H1 (cell line): ENCODE measurements at regions not wholly inside any gene's neighbourhood (a gene's known extent, or its start where the extent isn't known, plus 50 kb on each side); places are given as distances from the start of the nearest gene placed in this dataset.

ENCODE experiments used
- EZH2 ChIP-seq: fragments of 200-600 bp; sonication (generic); IDR thresholded peaks from 2 replicates; pipeline ENCODE4 v1.7.1; 2012; ENCODE audit warnings: low read depth, mild to moderate bottlenecking, moderate library complexity, low read length, inconsistent platforms; ENCODE audit not compliant: severe bottlenecking
- JUND ChIP-seq: IDR thresholded peaks from 2 replicates; pipeline ENCODE4 v1.6.1; 2011; ENCODE audit warnings: mild to moderate bottlenecking, improper control_type of control experiment, low read length
- POLR2A ChIP-seq, 2 experiments: IDR thresholded peaks; 1 replicate in 1 of 2; 2 replicates in 1 of 2; pipeline ENCODE4 v1.6.1; 2011; ENCODE audit warnings: low read depth in 2 of 2, low read length in 2 of 2, mild to moderate bottlenecking in 2 of 2; ENCODE audit errors: control extremely low read depth in 1 of 2
- POLR2AphosphoS5 ChIP-seq: IDR thresholded peaks from 2 replicates; pipeline ENCODE4 v1.6.1; 2011; ENCODE audit warnings: low read depth, low read length
- POU5F1 ChIP-seq: IDR thresholded peaks from 2 replicates; pipeline ENCODE4 v1.6.1; 2011; ENCODE audit warnings: low read depth, mild to moderate bottlenecking, low read length, moderate library complexity
- RAD21 ChIP-seq, 2 experiments: IDR thresholded peaks in 1 of 2; conservative IDR thresholded peaks in 1 of 2; 2 replicates each; pipeline ENCODE4 v1.6.1; 2011; ENCODE audit warnings: low read depth in 2 of 2, low read length in 2 of 2, improper control_type of control experiment in 1 of 2, inconsistent platforms in 1 of 2, mild to moderate bottlenecking in 1 of 2, moderate library complexity in 1 of 2
- SIN3A ChIP-seq, 2 experiments: IDR thresholded peaks in 1 of 2; conservative IDR thresholded peaks in 1 of 2; 2 replicates each; pipeline ENCODE4 v1.6.1; 2011 to 2012; ENCODE audit warnings: low read length in 2 of 2, improper control_type of control experiment in 1 of 2, low read depth in 1 of 2, mild to moderate bottlenecking in 1 of 2
- SP2 ChIP-seq: IDR thresholded peaks from 2 replicates; pipeline ENCODE4 v1.6.1; 2012; ENCODE audit warnings: mild to moderate bottlenecking, low read length, inconsistent platforms
- TEAD4 ChIP-seq: IDR thresholded peaks from 2 replicates; pipeline ENCODE4 v1.6.1; 2012; ENCODE audit warnings: low read depth, low read length, inconsistent platforms, mixed read lengths
- ZNF274 ChIP-seq: IDR thresholded peaks from 2 replicates; pipeline ENCODE4 v1.7.0; 2012; ENCODE audit warnings: low read length, borderline replicate concordance; ENCODE audit errors: extremely low read depth
- TF ChIP-seq, protein P1 (sequence below), 3 experiments: IDR thresholded peaks; 1 replicate in 2 of 3; 2 replicates in 1 of 3; pipeline versions ENCODE4 v1.5.1 to v1.6.1; 2011; ENCODE audit warnings: low read length in 3 of 3, mild to moderate bottlenecking in 3 of 3, inconsistent platforms in 2 of 3, low read depth in 1 of 3, moderate library complexity in 1 of 3; ENCODE audit not compliant: insufficient read depth in 1 of 3; ENCODE audit errors: control extremely low read depth in 1 of 3
- TF ChIP-seq, protein P2 (sequence below): IDR thresholded peaks from 2 replicates; pipeline ENCODE4 v1.6.1; 2012; ENCODE audit warnings: inconsistent platforms
- TF ChIP-seq, protein P3 (sequence below): fragments of 300-600 bp; sonication (generic); IDR thresholded peaks from 2 replicates; pipeline ENCODE4 v1.7.1; 2012; ENCODE audit warnings: low read length, moderate library complexity, mild to moderate bottlenecking, inconsistent platforms; ENCODE audit not compliant: insufficient replicate concordance
- TF ChIP-seq, protein P4 (sequence below): IDR thresholded peaks from 2 replicates; pipeline ENCODE4 v1.6.1; 2011; ENCODE audit warnings: low read depth, mild to moderate bottlenecking, low read length; ENCODE audit not compliant: insufficient read depth

DNA sequence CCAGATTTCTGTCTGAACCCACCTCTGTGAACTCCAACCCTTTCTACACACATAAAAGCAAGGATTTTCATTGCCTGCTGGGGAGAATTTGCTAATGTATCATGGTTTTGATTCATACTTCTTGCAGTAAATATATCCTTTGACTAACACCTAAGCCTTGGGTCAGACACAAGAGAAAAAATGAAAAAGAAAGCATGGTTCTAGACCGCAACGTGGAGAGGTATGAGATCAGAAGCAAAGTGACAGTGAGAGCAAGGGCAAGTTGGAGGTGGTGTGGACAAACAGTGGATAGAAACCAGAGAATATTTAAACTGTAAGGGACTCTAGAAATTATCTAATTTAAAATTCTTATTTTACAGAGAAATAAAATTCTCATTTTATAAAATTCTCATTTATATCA is 212.9 kb upstream of the SEMA6A start:
- TF ChIP-seq POU5F1 (no peak), SIN3A (conservative IDR thresholded peaks at IDR 0.05 in 1 of 2, IDR thresholded peaks at IDR 0.05 in 1 of 2; ENCODE audit: low read depth in 1 of 2, low read length in 2 of 2) (no peak), JUND (no peak), ZNF274 (no peak), POLR2AphosphoS5 (no peak), POLR2A (IDR thresholded peaks at IDR 0.05; ENCODE audit: control extremely low read depth in 1 of 2, low read depth in 2 of 2, low read length in 2 of 2) (no peak), TEAD4 (no peak), RAD21 (IDR thresholded peaks at IDR 0.05 in 1 of 2, conservative IDR thresholded peaks at IDR 0.05 in 1 of 2; ENCODE audit: low read depth in 2 of 2, low read length in 2 of 2) (no peak), EZH2 (no peak), SP2 (no peak)
- TF ChIP-seq, protein P1, sequence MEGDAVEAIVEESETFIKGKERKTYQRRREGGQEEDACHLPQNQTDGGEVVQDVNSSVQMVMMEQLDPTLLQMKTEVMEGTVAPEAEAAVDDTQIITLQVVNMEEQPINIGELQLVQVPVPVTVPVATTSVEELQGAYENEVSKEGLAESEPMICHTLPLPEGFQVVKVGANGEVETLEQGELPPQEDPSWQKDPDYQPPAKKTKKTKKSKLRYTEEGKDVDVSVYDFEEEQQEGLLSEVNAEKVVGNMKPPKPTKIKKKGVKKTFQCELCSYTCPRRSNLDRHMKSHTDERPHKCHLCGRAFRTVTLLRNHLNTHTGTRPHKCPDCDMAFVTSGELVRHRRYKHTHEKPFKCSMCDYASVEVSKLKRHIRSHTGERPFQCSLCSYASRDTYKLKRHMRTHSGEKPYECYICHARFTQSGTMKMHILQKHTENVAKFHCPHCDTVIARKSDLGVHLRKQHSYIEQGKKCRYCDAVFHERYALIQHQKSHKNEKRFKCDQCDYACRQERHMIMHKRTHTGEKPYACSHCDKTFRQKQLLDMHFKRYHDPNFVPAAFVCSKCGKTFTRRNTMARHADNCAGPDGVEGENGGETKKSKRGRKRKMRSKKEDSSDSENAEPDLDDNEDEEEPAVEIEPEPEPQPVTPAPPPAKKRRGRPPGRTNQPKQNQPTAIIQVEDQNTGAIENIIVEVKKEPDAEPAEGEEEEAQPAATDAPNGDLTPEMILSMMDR (IDR thresholded peaks at IDR 0.05; ENCODE audit: control extremely low read depth in 1 of 3, insufficient read depth in 1 of 3, low read depth in 1 of 3, low read length in 3 of 3): no peak
- TF ChIP-seq, protein P2, sequence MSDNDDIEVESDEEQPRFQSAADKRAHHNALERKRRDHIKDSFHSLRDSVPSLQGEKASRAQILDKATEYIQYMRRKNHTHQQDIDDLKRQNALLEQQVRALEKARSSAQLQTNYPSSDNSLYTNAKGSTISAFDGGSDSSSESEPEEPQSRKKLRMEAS: no peak
- TF ChIP-seq, protein P3, sequence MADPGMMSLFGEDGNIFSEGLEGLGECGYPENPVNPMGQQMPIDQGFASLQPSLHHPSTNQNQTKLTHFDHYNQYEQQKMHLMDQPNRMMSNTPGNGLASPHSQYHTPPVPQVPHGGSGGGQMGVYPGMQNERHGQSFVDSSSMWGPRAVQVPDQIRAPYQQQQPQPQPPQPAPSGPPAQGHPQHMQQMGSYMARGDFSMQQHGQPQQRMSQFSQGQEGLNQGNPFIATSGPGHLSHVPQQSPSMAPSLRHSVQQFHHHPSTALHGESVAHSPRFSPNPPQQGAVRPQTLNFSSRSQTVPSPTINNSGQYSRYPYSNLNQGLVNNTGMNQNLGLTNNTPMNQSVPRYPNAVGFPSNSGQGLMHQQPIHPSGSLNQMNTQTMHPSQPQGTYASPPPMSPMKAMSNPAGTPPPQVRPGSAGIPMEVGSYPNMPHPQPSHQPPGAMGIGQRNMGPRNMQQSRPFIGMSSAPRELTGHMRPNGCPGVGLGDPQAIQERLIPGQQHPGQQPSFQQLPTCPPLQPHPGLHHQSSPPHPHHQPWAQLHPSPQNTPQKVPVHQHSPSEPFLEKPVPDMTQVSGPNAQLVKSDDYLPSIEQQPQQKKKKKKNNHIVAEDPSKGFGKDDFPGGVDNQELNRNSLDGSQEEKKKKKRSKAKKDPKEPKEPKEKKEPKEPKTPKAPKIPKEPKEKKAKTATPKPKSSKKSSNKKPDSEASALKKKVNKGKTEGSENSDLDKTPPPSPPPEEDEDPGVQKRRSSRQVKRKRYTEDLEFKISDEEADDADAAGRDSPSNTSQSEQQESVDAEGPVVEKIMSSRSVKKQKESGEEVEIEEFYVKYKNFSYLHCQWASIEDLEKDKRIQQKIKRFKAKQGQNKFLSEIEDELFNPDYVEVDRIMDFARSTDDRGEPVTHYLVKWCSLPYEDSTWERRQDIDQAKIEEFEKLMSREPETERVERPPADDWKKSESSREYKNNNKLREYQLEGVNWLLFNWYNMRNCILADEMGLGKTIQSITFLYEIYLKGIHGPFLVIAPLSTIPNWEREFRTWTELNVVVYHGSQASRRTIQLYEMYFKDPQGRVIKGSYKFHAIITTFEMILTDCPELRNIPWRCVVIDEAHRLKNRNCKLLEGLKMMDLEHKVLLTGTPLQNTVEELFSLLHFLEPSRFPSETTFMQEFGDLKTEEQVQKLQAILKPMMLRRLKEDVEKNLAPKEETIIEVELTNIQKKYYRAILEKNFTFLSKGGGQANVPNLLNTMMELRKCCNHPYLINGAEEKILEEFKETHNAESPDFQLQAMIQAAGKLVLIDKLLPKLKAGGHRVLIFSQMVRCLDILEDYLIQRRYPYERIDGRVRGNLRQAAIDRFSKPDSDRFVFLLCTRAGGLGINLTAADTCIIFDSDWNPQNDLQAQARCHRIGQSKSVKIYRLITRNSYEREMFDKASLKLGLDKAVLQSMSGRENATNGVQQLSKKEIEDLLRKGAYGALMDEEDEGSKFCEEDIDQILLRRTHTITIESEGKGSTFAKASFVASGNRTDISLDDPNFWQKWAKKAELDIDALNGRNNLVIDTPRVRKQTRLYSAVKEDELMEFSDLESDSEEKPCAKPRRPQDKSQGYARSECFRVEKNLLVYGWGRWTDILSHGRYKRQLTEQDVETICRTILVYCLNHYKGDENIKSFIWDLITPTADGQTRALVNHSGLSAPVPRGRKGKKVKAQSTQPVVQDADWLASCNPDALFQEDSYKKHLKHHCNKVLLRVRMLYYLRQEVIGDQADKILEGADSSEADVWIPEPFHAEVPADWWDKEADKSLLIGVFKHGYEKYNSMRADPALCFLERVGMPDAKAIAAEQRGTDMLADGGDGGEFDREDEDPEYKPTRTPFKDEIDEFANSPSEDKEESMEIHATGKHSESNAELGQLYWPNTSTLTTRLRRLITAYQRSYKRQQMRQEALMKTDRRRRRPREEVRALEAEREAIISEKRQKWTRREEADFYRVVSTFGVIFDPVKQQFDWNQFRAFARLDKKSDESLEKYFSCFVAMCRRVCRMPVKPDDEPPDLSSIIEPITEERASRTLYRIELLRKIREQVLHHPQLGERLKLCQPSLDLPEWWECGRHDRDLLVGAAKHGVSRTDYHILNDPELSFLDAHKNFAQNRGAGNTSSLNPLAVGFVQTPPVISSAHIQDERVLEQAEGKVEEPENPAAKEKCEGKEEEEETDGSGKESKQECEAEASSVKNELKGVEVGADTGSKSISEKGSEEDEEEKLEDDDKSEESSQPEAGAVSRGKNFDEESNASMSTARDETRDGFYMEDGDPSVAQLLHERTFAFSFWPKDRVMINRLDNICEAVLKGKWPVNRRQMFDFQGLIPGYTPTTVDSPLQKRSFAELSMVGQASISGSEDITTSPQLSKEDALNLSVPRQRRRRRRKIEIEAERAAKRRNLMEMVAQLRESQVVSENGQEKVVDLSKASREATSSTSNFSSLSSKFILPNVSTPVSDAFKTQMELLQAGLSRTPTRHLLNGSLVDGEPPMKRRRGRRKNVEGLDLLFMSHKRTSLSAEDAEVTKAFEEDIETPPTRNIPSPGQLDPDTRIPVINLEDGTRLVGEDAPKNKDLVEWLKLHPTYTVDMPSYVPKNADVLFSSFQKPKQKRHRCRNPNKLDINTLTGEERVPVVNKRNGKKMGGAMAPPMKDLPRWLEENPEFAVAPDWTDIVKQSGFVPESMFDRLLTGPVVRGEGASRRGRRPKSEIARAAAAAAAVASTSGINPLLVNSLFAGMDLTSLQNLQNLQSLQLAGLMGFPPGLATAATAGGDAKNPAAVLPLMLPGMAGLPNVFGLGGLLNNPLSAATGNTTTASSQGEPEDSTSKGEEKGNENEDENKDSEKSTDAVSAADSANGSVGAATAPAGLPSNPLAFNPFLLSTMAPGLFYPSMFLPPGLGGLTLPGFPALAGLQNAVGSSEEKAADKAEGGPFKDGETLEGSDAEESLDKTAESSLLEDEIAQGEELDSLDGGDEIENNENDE: no peak
- TF ChIP-seq, protein P4, sequence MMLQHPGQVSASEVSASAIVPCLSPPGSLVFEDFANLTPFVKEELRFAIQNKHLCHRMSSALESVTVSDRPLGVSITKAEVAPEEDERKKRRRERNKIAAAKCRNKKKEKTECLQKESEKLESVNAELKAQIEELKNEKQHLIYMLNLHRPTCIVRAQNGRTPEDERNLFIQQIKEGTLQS: no peak
